Endodermal cell (in vitro differentiated cells): ENCODE measurements at regions not wholly inside any gene's neighbourhood (a gene's known extent, or its start where the extent isn't known, plus 50 kb on each side); places are given as distances from the start of the nearest gene placed in this dataset.

Experiments
- DNase-seq: peaks from one replicate; pipeline ENCODE4 v3.0.0-alpha.2; 2017
- H3K27ac ChIP-seq: 2 replicates; pipeline ENCODE4 v1.5.1; 2013; ENCODE audit warnings: mild to moderate bottlenecking, low read depth, low read length, moderate library complexity
- H3K27me3 ChIP-seq: 2 replicates; pipeline ENCODE4 v1.6.1; 2013; ENCODE audit warnings: mild to moderate bottlenecking, low read length, moderate library complexity; ENCODE audit not compliant: insufficient read depth, control insufficient read depth, poor library complexity, severe bottlenecking
- H3K36me3 ChIP-seq: 2 replicates; pipeline ENCODE4 v1.7.0; 2013; ENCODE audit warnings: mild to moderate bottlenecking, low read length, moderate library complexity; ENCODE audit not compliant: control insufficient read depth, insufficient read depth
- H3K4me1 ChIP-seq: one replicate; pipeline ENCODE4 v1.7.0; 2013; ENCODE audit warnings: low read length; ENCODE audit not compliant: control insufficient read depth, insufficient read depth
- H3K4me3 ChIP-seq: 2 replicates; pipeline ENCODE4 v1.5.1; 2013; ENCODE audit warnings: mild to moderate bottlenecking, low read length, moderate library complexity
- H3K9ac ChIP-seq: 2 replicates; pipeline ENCODE4 v1.6.1; 2013; ENCODE audit warnings: mild to moderate bottlenecking, low read length, moderate library complexity; ENCODE audit not compliant: poor library complexity, severe bottlenecking; ENCODE audit errors: extremely low read depth
- H3K9me3 ChIP-seq: 2 replicates; pipeline ENCODE4 v1.6.1; 2013; ENCODE audit warnings: mild to moderate bottlenecking, low read length, moderate library complexity; ENCODE audit not compliant: control insufficient read depth
- H3K27ac Mint-ChIP-seq: 2 replicates; pipeline ENCODE4 v1.8.0; 2020; ENCODE audit warnings: mixed read lengths
- H3K27me3 Mint-ChIP-seq: 2 replicates; pipeline ENCODE4 v1.8.0; 2021; ENCODE audit warnings: mild to moderate bottlenecking, mixed read lengths; ENCODE audit not compliant: insufficient read depth
- H3K36me3 Mint-ChIP-seq: 2 replicates; pipeline ENCODE4 v1.8.0; 2020; ENCODE audit warnings: low read depth, mixed read lengths
- H3K4me1 Mint-ChIP-seq: 2 replicates; pipeline ENCODE4 v1.8.0; 2020; ENCODE audit warnings: mixed read lengths
- H3K4me3 Mint-ChIP-seq: 2 replicates; pipeline ENCODE4 v1.8.0; 2020; ENCODE audit warnings: mild to moderate bottlenecking, moderate library complexity, mixed read lengths
- H3K9me3 Mint-ChIP-seq: 2 replicates; pipeline ENCODE4 v1.8.0; 2020; ENCODE audit warnings: mild to moderate bottlenecking, mixed read lengths
- WGBS, 2 experiments: methylation state at CpG; one replicate each; pipeline versions ENCODE4 v1.1.5 to v1.1.7; 2013; ENCODE audit warnings: missing lambda C conversion rate in 2 of 2, mixed read lengths in 1 of 2; ENCODE audit not compliant: insufficient coverage in 1 of 2, insufficient read length in 1 of 2; 5-methylcytosine and 5-hydroxymethylcytosine counted together
- TF ChIP-seq, protein P1 (sequence below): fragments of 200-600 bp; sonication (generic); conservative IDR thresholded peaks from 2 replicates; pipeline ENCODE4 v1.5.0; 2021; ENCODE audit warnings: antibody characterized with exemption, mild to moderate bottlenecking

- Mint-ChIP-seq H3K4me1 (no peaks in the 10 kb centered on the region), H3K4me3 (no peak overlapping the region), H3K9me3 (peaks cover 24% of the 10 kb centered on the region), H3K27ac (no peak overlapping the region), H3K36me3 (no peaks in the 10 kb centered on the region), H3K27me3 (no peaks in the 10 kb centered on the region)
- Histone ChIP-seq H3K9me3 (no peaks in the 10 kb centered on the region), H3K27ac (no peak overlapping the region), H3K9ac (no peak overlapping the region), H3K4me1 (no peaks in the 10 kb centered on the region), H3K27me3 (no peaks in the 10 kb centered on the region), H3K4me3 (no peak overlapping the region), H3K36me3 (no peaks in the 10 kb centered on the region)
- DNase-seq, result no peak
- TF ChIP-seq, protein P1, sequence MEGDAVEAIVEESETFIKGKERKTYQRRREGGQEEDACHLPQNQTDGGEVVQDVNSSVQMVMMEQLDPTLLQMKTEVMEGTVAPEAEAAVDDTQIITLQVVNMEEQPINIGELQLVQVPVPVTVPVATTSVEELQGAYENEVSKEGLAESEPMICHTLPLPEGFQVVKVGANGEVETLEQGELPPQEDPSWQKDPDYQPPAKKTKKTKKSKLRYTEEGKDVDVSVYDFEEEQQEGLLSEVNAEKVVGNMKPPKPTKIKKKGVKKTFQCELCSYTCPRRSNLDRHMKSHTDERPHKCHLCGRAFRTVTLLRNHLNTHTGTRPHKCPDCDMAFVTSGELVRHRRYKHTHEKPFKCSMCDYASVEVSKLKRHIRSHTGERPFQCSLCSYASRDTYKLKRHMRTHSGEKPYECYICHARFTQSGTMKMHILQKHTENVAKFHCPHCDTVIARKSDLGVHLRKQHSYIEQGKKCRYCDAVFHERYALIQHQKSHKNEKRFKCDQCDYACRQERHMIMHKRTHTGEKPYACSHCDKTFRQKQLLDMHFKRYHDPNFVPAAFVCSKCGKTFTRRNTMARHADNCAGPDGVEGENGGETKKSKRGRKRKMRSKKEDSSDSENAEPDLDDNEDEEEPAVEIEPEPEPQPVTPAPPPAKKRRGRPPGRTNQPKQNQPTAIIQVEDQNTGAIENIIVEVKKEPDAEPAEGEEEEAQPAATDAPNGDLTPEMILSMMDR, result no peak
- WGBS, 2 experiments, result 77 to 81% methylated on average over 3 to 5 of the region's 5 CpGs
Measured at GRCh38 chr6:81138236-81138635, 614.2 kb downstream of the TENT5A start.

GRCh38 chr6:81130969-81131368 lies 621.5 kb downstream of the TENT5A start:
- H3K27ac Mint-ChIP-seq, result no peak overlapping the region
- H3K36me3 Mint-ChIP-seq, result no peaks in the 10 kb centered on the region
- Histone ChIP-seq H3K36me3 (no peaks in the 10 kb centered on the region), H3K27ac (no peak overlapping the region), H3K9me3 (no peaks in the 10 kb centered on the region), H3K4me3 (no peak overlapping the region), H3K27me3 (no peaks in the 10 kb centered on the region), H3K9ac (no peak overlapping the region), H3K4me1 (no peaks in the 10 kb centered on the region)
- H3K4me1 Mint-ChIP-seq, result no peaks in the 10 kb centered on the region
- H3K9me3 Mint-ChIP-seq, result peaks cover 9% of the 10 kb centered on the region
- H3K27me3 Mint-ChIP-seq, result no peaks in the 10 kb centered on the region
- DNase-seq, result no peak
- H3K4me3 Mint-ChIP-seq, result no peak overlapping the region
- WGBS, 2 experiments, result 81% methylated on average over 1 of the region's 1 CpG; no CpG with 5 or more reads in 1 of the 2 experiments
- TF ChIP-seq, protein P1, result no peak

DNA sequence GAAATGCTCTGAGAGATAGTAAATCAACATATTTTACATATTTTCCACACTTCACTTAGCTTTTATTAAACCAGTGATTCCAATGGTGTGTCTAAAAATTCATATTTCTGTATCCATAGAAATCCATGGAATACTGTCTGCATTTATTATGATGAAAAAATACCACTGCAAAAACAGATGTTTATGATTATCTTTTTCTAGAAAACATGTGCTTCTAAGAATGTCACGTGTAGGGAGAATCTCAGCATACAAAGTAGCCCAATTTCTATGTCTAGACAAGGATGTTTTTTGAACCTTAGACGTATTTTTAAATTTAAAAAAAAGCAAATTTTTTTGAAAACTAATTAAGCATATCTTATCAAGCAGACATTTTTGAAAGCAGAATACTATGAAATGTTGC lies 622.4 kb downstream of the TENT5A start:
- no peaks in the 10 kb centered on the region for H3K9me3 ChIP-seq
- WGBS, 2 experiments, result 98 to 100% methylated on average over 1 to 2 of the region's 2 CpGs
- no peaks in the 10 kb centered on the region for H3K27me3 ChIP-seq
- H3K4me3 ChIP-seq, result no peak overlapping the region
- TF ChIP-seq, protein P1, result no peak
- no peak overlapping the region for H3K27ac ChIP-seq
- H3K4me1 ChIP-seq, result no peaks in the 10 kb centered on the region
- no peak overlapping the region for H3K9ac ChIP-seq
- H3K27me3 Mint-ChIP-seq, result no peaks in the 10 kb centered on the region
- DNase-seq, result no peak
- H3K36me3 ChIP-seq, result no peaks in the 10 kb centered on the region
- no peaks in the 10 kb centered on the region for H3K4me1 Mint-ChIP-seq
- H3K9me3 Mint-ChIP-seq, result peaks cover under 1% of the 10 kb centered on the region
- H3K4me3 Mint-ChIP-seq, result no peak overlapping the region
- H3K27ac Mint-ChIP-seq, result no peak overlapping the region
- H3K36me3 Mint-ChIP-seq, result no peaks in the 10 kb centered on the region
